ENCODE measurements at regions not wholly inside any gene's neighbourhood (a gene's known extent, or its start where the extent isn't known, plus 50 kb on each side); places are given as distances from the start of the nearest gene placed in this dataset.

- no peak overlapping the region for H3K27ac ChIP-seq
- H3K9ac ChIP-seq = no peak overlapping the region
- H3K9me3 ChIP-seq (ENCODE audit: low read depth) = no peaks in the 10 kb centered on the region
- no peaks in the 10 kb centered on the region for H3F3A ChIP-seq (ENCODE audit: insufficient read depth)
- H3K36me3 ChIP-seq (ENCODE audit: low read depth) = no peaks in the 10 kb centered on the region
- H3K27me3 ChIP-seq (replicated peaks; ENCODE audit: insufficient read depth) = no peaks in the 10 kb centered on the region
- no peaks in the 10 kb centered on the region for H3K79me2 ChIP-seq (ENCODE audit: insufficient read depth)
- H3K4me3 ChIP-seq = no peak overlapping the region
- H3K9me2 ChIP-seq (ENCODE audit: insufficient read depth) = no peaks in the 10 kb centered on the region
- 7 to 21% methylated on average over 2 of the region's 2 CpGs for WGBS, 2 experiments (ENCODE audit: low coverage in 1 of 2, low lambda C conversion rate in 2 of 2, missing lambda C conversion rate in 2 of 2)
- in situ Hi-C loops (cut with MboI) = no loop called here
- no peaks in the 10 kb centered on the region for H3K4me1 ChIP-seq (ENCODE audit: insufficient read depth)
- no peak for TF ChIP-seq EZH2phosphoT487 (IDR thresholded peaks at IDR 0.05; ENCODE audit: insufficient read depth, low read depth)
- TF ChIP-seq EZH2 (IDR thresholded peaks at IDR 0.05; ENCODE audit: insufficient read depth, poor library complexity, severe bottlenecking) = no peak
- no peak overlapping the region for H2AFZ ChIP-seq
- no peak overlapping the region for H3K4me2 ChIP-seq (ENCODE audit: unreplicated experiment)
- DNase-seq = no peak
- no peaks in the 10 kb centered on the region for H4K20me1 ChIP-seq (ENCODE audit: insufficient read depth)
Observed at GRCh38 chr6:49070411-49070810, 392.6 kb downstream of the MMUT start.

- no peaks in the 10 kb centered on the region for H3K79me2 ChIP-seq (ENCODE audit: insufficient read depth)
- no peaks in the 10 kb centered on the region for H3K36me3 ChIP-seq (ENCODE audit: low read depth)
- H3K9ac ChIP-seq = no peak overlapping the region
- no peak overlapping the region for H2AFZ ChIP-seq
- no peak overlapping the region for H3K4me2 ChIP-seq (ENCODE audit: unreplicated experiment)
- no peaks in the 10 kb centered on the region for H3F3A ChIP-seq (ENCODE audit: insufficient read depth)
- H3K9me2 ChIP-seq (ENCODE audit: insufficient read depth) = no peaks in the 10 kb centered on the region
- 36 to 41% methylated on average over 4 of the region's 4 CpGs for WGBS, 2 experiments (ENCODE audit: low coverage in 1 of 2, low lambda C conversion rate in 2 of 2, missing lambda C conversion rate in 2 of 2)
- TF ChIP-seq EZH2 (IDR thresholded peaks at IDR 0.05; ENCODE audit: insufficient read depth, poor library complexity, severe bottlenecking) = no peak
- TF ChIP-seq EZH2phosphoT487 (IDR thresholded peaks at IDR 0.05; ENCODE audit: insufficient read depth, low read depth) = no peak
- no peaks in the 10 kb centered on the region for H3K4me1 ChIP-seq (ENCODE audit: insufficient read depth)
- H3K27ac ChIP-seq = no peak overlapping the region
- no peaks in the 10 kb centered on the region for H3K9me3 ChIP-seq (ENCODE audit: low read depth)
- in situ Hi-C loops (cut with MboI) = no loop called here
- no peak for DNase-seq
- no peaks in the 10 kb centered on the region for H4K20me1 ChIP-seq (ENCODE audit: insufficient read depth)
- H3K4me3 ChIP-seq = no peak overlapping the region
- H3K27me3 ChIP-seq (replicated peaks; ENCODE audit: insufficient read depth) = peaks cover 9% of the 10 kb centered on the region; the same call in 1 of the 2 replicates
Observed at GRCh38 chr6:49054311-49054710, 408.7 kb downstream of the MMUT start.

GRCh38 chr6:49052901-49053300, 410.2 kb downstream of the MMUT start:
- Histone ChIP-seq H3K36me3 (ENCODE audit: low read depth) (no peaks in the 10 kb centered on the region), H3K9ac (no peak overlapping the region), H2AFZ (no peak overlapping the region), H3K4me1 (ENCODE audit: insufficient read depth) (no peaks in the 10 kb centered on the region), H3K9me3 (ENCODE audit: low read depth) (no peaks in the 10 kb centered on the region), H3F3A (ENCODE audit: insufficient read depth) (no peaks in the 10 kb centered on the region), H3K9me2 (ENCODE audit: insufficient read depth) (no peaks in the 10 kb centered on the region), H3K4me2 (ENCODE audit: unreplicated experiment) (no peak overlapping the region), H3K27me3 (replicated peaks; ENCODE audit: insufficient read depth) (peaks cover 9% of the 10 kb centered on the region; the same call in 1 of the 2 replicates), H4K20me1 (ENCODE audit: insufficient read depth) (no peaks in the 10 kb centered on the region), H3K79me2 (ENCODE audit: insufficient read depth) (no peaks in the 10 kb centered on the region), H3K27ac (no peak overlapping the region), H3K4me3 (no peak overlapping the region)
- WGBS, 2 experiments (ENCODE audit: low coverage in 1 of 2, low lambda C conversion rate in 2 of 2, missing lambda C conversion rate in 2 of 2) = 20 to 28% methylated on average over 2 of the region's 2 CpGs
- no peak for DNase-seq
- in situ Hi-C loops (cut with MboI) = no loop called here
- TF ChIP-seq EZH2phosphoT487 (IDR thresholded peaks at IDR 0.05; ENCODE audit: insufficient read depth, low read depth) (no peak), EZH2 (IDR thresholded peaks at IDR 0.05; ENCODE audit: insufficient read depth, poor library complexity, severe bottlenecking) (no peak)

- Histone ChIP-seq H3K4me1 (ENCODE audit: insufficient read depth) (no peaks in the 10 kb centered on the region), H4K20me1 (ENCODE audit: insufficient read depth) (no peaks in the 10 kb centered on the region), H3K4me2 (ENCODE audit: unreplicated experiment) (no peak overlapping the region), H3K9ac (no peak overlapping the region), H3K36me3 (ENCODE audit: low read depth) (no peaks in the 10 kb centered on the region), H3K27ac (no peak overlapping the region), H3K27me3 (replicated peaks; ENCODE audit: insufficient read depth) (peaks cover 9% of the 10 kb centered on the region; the same call in 1 of the 2 replicates), H3K4me3 (no peak overlapping the region), H3K9me2 (ENCODE audit: insufficient read depth) (no peaks in the 10 kb centered on the region), H2AFZ (no peak overlapping the region), H3K9me3 (ENCODE audit: low read depth) (no peaks in the 10 kb centered on the region), H3F3A (ENCODE audit: insufficient read depth) (no peaks in the 10 kb centered on the region), H3K79me2 (ENCODE audit: insufficient read depth) (no peaks in the 10 kb centered on the region)
- TF ChIP-seq EZH2phosphoT487 (IDR thresholded peaks at IDR 0.05; ENCODE audit: insufficient read depth, low read depth) (no peak), EZH2 (IDR thresholded peaks at IDR 0.05; ENCODE audit: insufficient read depth, poor library complexity, severe bottlenecking) (no peak)
- in situ Hi-C loops (cut with MboI) = no loop called here
- WGBS, 2 experiments (ENCODE audit: low coverage in 1 of 2, low lambda C conversion rate in 2 of 2, missing lambda C conversion rate in 2 of 2) = 0 to 4% methylated on average over 1 of the region's 1 CpG
- DNase-seq = no peak
Observed at GRCh38 chr6:49051281-49051680, 411.8 kb downstream of the MMUT start.

- Histone ChIP-seq H3K27me3 (replicated peaks; ENCODE audit: insufficient read depth) (peaks cover 9% of the 10 kb centered on the region; the same call in 1 of the 2 replicates), H3K36me3 (ENCODE audit: low read depth) (no peaks in the 10 kb centered on the region), H3K79me2 (ENCODE audit: insufficient read depth) (no peaks in the 10 kb centered on the region), H3F3A (ENCODE audit: insufficient read depth) (no peaks in the 10 kb centered on the region), H3K27ac (no peak overlapping the region), H4K20me1 (ENCODE audit: insufficient read depth) (no peaks in the 10 kb centered on the region), H2AFZ (no peak overlapping the region), H3K9me2 (ENCODE audit: insufficient read depth) (no peaks in the 10 kb centered on the region), H3K9ac (no peak overlapping the region), H3K4me1 (ENCODE audit: insufficient read depth) (no peaks in the 10 kb centered on the region), H3K4me3 (no peak overlapping the region), H3K9me3 (ENCODE audit: low read depth) (no peaks in the 10 kb centered on the region), H3K4me2 (ENCODE audit: unreplicated experiment) (no peak overlapping the region)
- WGBS, 2 experiments (ENCODE audit: low coverage in 1 of 2, low lambda C conversion rate in 2 of 2, missing lambda C conversion rate in 2 of 2) = 20 to 42% methylated on average over 1 of the region's 1 CpG
- in situ Hi-C loops (cut with MboI) = no loop called here
- TF ChIP-seq EZH2 (IDR thresholded peaks at IDR 0.05; ENCODE audit: insufficient read depth, poor library complexity, severe bottlenecking) = no peak
- no peak for DNase-seq
Observed at GRCh38 chr6:49050584-49050983, 412.5 kb downstream of the MMUT start.

Data from GM23248 (cell line).